ENCODE measurements at regions not wholly inside any gene's neighbourhood (a gene's known extent, or its start where the extent isn't known, plus 50 kb on each side); places are given as distances from the start of the nearest gene placed in this dataset.
A peak's percentile ranks its signal among the peaks of the same experiment; 100 is the strongest.

- ChIA-PET CTCF (no interaction called here), POLR2A (ENCODE audit: unreplicated experiment) (no interaction called here)
- Histone ChIP-seq H2AFZ (no peak overlapping the region), H3K36me3 (ENCODE audit: low read depth) (no peaks in the 10 kb centered on the region), H3K4me2 (no peak overlapping the region), H3K27me3 (ENCODE audit: insufficient read depth, low read depth) (no peaks in the 10 kb centered on the region), H3K4me1 (replicated peaks; ENCODE audit: insufficient read depth) (no peaks in the 10 kb centered on the region), H3K9me3 (ENCODE audit: insufficient read depth, low read depth) (no peaks in the 10 kb centered on the region), H3K4me3 (no peak overlapping the region), H3K27ac (no peak overlapping the region), H4K20me1 (ENCODE audit: insufficient read depth) (no peaks in the 10 kb centered on the region), H3F3A (ENCODE audit: insufficient read depth, low read depth) (0 out of 2 replicates have a peak, but pooled peaks cover 4% of the 10 kb centered on the region), H3K9me2 (ENCODE audit: insufficient read depth) (no peaks in the 10 kb centered on the region), H3K79me2 (ENCODE audit: low read depth) (no peaks in the 10 kb centered on the region)
- DNase-seq, result peak in 1 of 2 experiments; percentile 31
- no TSS peak for BruUV-seq (replicated peaks)
- intact Hi-C loops (cut with micrococcal nuclease; ENCODE audit: unreplicated experiment), result no loop called here
- TF ChIP-seq EZH2 (IDR thresholded peaks at IDR 0.05; ENCODE audit: low read depth) (no peak), CTCF (conservative IDR thresholded peaks at IDR 0.05) (no peak)
Observed at GRCh38 chr19:5228932-5229777, 111.5 kb downstream of the PTPRS start.

GRCh38 chr19:5228490-5228889 lies 112.1 kb downstream of the PTPRS start:
- ChIA-PET CTCF (no interaction called here), POLR2A (ENCODE audit: unreplicated experiment) (no interaction called here)
- Histone ChIP-seq H3K4me2 (no peak overlapping the region), H3K36me3 (ENCODE audit: low read depth) (no peaks in the 10 kb centered on the region), H3K79me2 (ENCODE audit: low read depth) (no peaks in the 10 kb centered on the region), H3K4me1 (replicated peaks; ENCODE audit: insufficient read depth) (no peaks in the 10 kb centered on the region), H3F3A (ENCODE audit: insufficient read depth, low read depth) (0 out of 2 replicates have a peak, but pooled peaks cover 4% of the 10 kb centered on the region), H3K9me2 (ENCODE audit: insufficient read depth) (no peaks in the 10 kb centered on the region), H3K27me3 (ENCODE audit: insufficient read depth, low read depth) (no peaks in the 10 kb centered on the region), H2AFZ (no peak overlapping the region), H3K27ac (no peak overlapping the region), H4K20me1 (ENCODE audit: insufficient read depth) (no peaks in the 10 kb centered on the region), H3K9me3 (ENCODE audit: insufficient read depth, low read depth) (no peaks in the 10 kb centered on the region), H3K4me3 (no peak overlapping the region)
- intact Hi-C loops (cut with micrococcal nuclease; ENCODE audit: unreplicated experiment), result no loop called here
- BruUV-seq (replicated peaks), result no TSS peak
- no peak for DNase-seq
- TF ChIP-seq EZH2 (IDR thresholded peaks at IDR 0.05; ENCODE audit: low read depth) (no peak), CTCF (conservative IDR thresholded peaks at IDR 0.05) (no peak)

DNA sequence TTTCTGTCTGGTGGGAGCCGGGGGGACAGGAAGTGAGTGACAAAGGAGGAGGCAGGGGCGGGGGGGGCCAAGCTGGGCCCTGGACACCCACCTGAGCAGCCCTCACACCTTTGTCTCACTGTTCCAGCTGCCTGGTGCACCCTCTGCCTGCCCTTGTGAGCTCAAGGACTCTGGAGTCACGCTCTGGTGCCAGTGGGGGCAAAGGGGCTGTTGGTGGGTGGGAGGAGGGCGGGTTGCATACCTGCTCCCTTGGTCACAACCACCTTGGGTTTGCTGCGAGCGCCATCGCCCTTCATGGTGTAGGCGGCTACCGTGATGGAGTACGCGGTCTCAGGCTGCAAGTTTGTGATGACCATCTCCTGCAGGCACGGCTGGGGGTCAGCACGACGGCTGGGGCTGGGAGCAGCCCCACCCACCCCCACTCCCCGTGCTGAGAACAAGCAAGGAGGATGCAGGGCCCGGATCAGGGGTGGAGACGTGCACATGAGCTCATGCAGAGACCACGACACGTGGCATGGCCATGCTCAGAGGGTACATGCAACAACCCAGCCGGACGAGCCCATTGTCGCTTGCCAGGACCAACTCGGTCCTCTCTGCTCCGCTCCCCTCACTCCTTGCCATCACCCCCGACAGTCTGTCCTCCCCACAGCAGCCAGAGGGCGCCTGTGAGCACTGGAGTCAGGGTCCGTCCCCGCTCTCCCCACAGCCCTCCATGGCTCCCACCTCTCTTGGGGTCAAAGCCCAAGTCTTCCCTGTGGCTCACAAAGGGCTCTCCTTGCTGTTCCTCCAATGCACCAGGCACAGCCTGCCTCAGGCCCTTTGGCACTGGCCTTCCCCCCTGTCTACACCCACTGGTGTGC lies 114.9 kb downstream of the PTPRS start:
- no peak for TF ChIP-seq EZH2 (IDR thresholded peaks at IDR 0.05; ENCODE audit: low read depth)
- peak; percentile 56 for TF ChIP-seq CTCF (conservative IDR thresholded peaks at IDR 0.05)
- Histone ChIP-seq H3K4me3 (no peak overlapping the region), H3K9me3 (ENCODE audit: insufficient read depth, low read depth) (no peaks in the 10 kb centered on the region), H3K4me1 (replicated peaks; ENCODE audit: insufficient read depth) (no peaks in the 10 kb centered on the region), H3F3A (ENCODE audit: insufficient read depth, low read depth) (0 out of 2 replicates have a peak, but pooled peaks cover 4% of the 10 kb centered on the region), H3K27ac (no peak overlapping the region), H2AFZ (no peak overlapping the region), H3K36me3 (ENCODE audit: low read depth) (no peaks in the 10 kb centered on the region), H4K20me1 (ENCODE audit: insufficient read depth) (no peaks in the 10 kb centered on the region), H3K79me2 (ENCODE audit: low read depth) (no peaks in the 10 kb centered on the region), H3K27me3 (ENCODE audit: insufficient read depth, low read depth) (no peaks in the 10 kb centered on the region), H3K9me2 (ENCODE audit: insufficient read depth) (no peaks in the 10 kb centered on the region), H3K4me2 (no peak overlapping the region)
- CTCF ChIA-PET, result no interaction called here
- intact Hi-C loops (cut with micrococcal nuclease; ENCODE audit: unreplicated experiment), result no loop called here
- DNase-seq, result no peak
- BruUV-seq (replicated peaks), result no TSS peak
- POLR2A ChIA-PET (ENCODE audit: unreplicated experiment), result no interaction called here

Measured in PC-9 (cell line).